Liver (tissue), 7 donors: ENCODE measurements at regions not wholly inside any gene's neighbourhood (a gene's known extent, or its start where the extent isn't known, plus 50 kb on each side); places are given as distances from the start of the nearest gene placed in this dataset.

Source experiments
- DNase-seq: peaks from one replicate; pipeline ENCODE4 v3.0.0-alpha.2; 2017; ENCODE audit warnings: low spot score
- H3K27ac ChIP-seq, 2 donors: one replicate each; pipeline ENCODE4 v1.7.0; 2013; ENCODE audit warnings: inconsistent platforms in 2 of 2, low read length in 2 of 2, control low read depth in 1 of 2, low read depth in 1 of 2, mild to moderate bottlenecking in 1 of 2
- H3K27me3 ChIP-seq, 4 donors: one replicate each; pipeline versions ENCODE4 v1.6.1 to v1.7.0; 2013; ENCODE audit warnings: low read length in 3 of 4, inconsistent platforms in 1 of 4, mild to moderate bottlenecking in 1 of 4, moderate library complexity in 1 of 4; ENCODE audit not compliant: control insufficient read depth in 4 of 4, insufficient read depth in 4 of 4
- H3K36me3 ChIP-seq, 4 donors: one replicate each; pipeline versions ENCODE4 v1.6.1 to v1.7.0; 2013; ENCODE audit warnings: low read length in 3 of 4, mild to moderate bottlenecking in 3 of 4, low read depth in 1 of 4, moderate library complexity in 1 of 4; ENCODE audit not compliant: control insufficient read depth in 4 of 4, insufficient read depth in 3 of 4
- H3K4me1 ChIP-seq, 4 donors: one replicate each; pipeline versions ENCODE4 v1.6.1 to v1.7.0; 2013; ENCODE audit warnings: low read length in 3 of 4, mild to moderate bottlenecking in 3 of 4, moderate library complexity in 1 of 4; ENCODE audit not compliant: control insufficient read depth in 4 of 4, insufficient read depth in 4 of 4
- H3K4me3 ChIP-seq, 3 donors: one replicate each; pipeline versions ENCODE4 v1.6.1 to v1.7.0; 2013; ENCODE audit warnings: low read length in 3 of 3, control low read depth in 1 of 3, low read depth in 1 of 3, mild to moderate bottlenecking in 1 of 3
- H3K9ac ChIP-seq, 2 donors: one replicate each; pipeline ENCODE4 v1.7.0; 2013; ENCODE audit warnings: low read length in 2 of 2, mild to moderate bottlenecking in 2 of 2, moderate library complexity in 2 of 2, control low read depth in 1 of 2, low read depth in 1 of 2
- H3K9me3 ChIP-seq, 4 donors: one replicate each; pipeline versions ENCODE4 v1.6.1 to v1.7.0; 2013; ENCODE audit warnings: low read length in 3 of 4; ENCODE audit not compliant: control insufficient read depth in 4 of 4
- EGR1 ChIP-seq, 2 donors: IDR thresholded peaks; 2 replicates each; pipeline ENCODE4 v1.6.1; 2016 to 2018; ENCODE audit warnings: antibody characterized with exemption in 2 of 2, low read depth in 2 of 2
- FOXA1 ChIP-seq: IDR thresholded peaks from 2 replicates; pipeline ENCODE4 v1.6.1; 2016; ENCODE audit warnings: antibody characterized with exemption
- FOXA2 ChIP-seq: IDR thresholded peaks from 2 replicates; pipeline ENCODE4 v1.6.1; 2016; ENCODE audit warnings: antibody characterized with exemption
- GABPA ChIP-seq, 2 donors: IDR thresholded peaks in 1 of 2; conservative IDR thresholded peaks in 1 of 2; 2 replicates each; pipeline ENCODE4 v1.6.1; 2016; ENCODE audit warnings: antibody characterized with exemption in 2 of 2, mild to moderate bottlenecking in 1 of 2, moderate library complexity in 1 of 2
- HNF4A ChIP-seq, 2 donors: conservative IDR thresholded peaks; 2 replicates each; pipeline ENCODE4 v1.6.1; 2016; ENCODE audit warnings: antibody characterized with exemption in 2 of 2, mild to moderate bottlenecking in 2 of 2
- HNF4G ChIP-seq: IDR thresholded peaks from 2 replicates; pipeline ENCODE4 v1.6.1; 2016; ENCODE audit warnings: antibody characterized with exemption
- JUND ChIP-seq, 2 donors: IDR thresholded peaks; 2 replicates each; pipeline ENCODE4 v1.6.1; 2016; ENCODE audit warnings: antibody characterized with exemption in 2 of 2
- NR2F2 ChIP-seq: IDR thresholded peaks from 2 replicates; pipeline ENCODE4 v1.6.1; 2016; ENCODE audit warnings: antibody characterized with exemption
- RAD21 ChIP-seq, 2 donors: IDR thresholded peaks; 2 replicates each; pipeline ENCODE4 v1.6.1; 2016; ENCODE audit warnings: antibody characterized with exemption in 2 of 2, mild to moderate bottlenecking in 2 of 2
- RXRA ChIP-seq, 2 donors: IDR thresholded peaks; 2 replicates each; pipeline ENCODE4 v1.6.1; 2017 to 2018; ENCODE audit warnings: antibody characterized with exemption in 2 of 2, mild to moderate bottlenecking in 1 of 2
- SP1 ChIP-seq: IDR thresholded peaks from 2 replicates; pipeline ENCODE4 v1.6.1; 2018; ENCODE audit warnings: antibody characterized with exemption, mild to moderate bottlenecking
- TAF1 ChIP-seq: conservative IDR thresholded peaks from 2 replicates; pipeline ENCODE4 v1.6.1; 2016; ENCODE audit warnings: antibody characterized with exemption, mild to moderate bottlenecking
- WGBS: extraction: QIAGEN DNeasy Blood & Tissue Kit; methylation state at CpG from one replicate; pipeline ENCODE4 v1.1.7; 2013; 5-methylcytosine and 5-hydroxymethylcytosine counted together
- TF ChIP-seq, protein P1 (sequence below): IDR thresholded peaks from 2 replicates; pipeline ENCODE4 v1.6.1; 2016; ENCODE audit warnings: antibody characterized with exemption
- TF ChIP-seq, protein P2 (sequence below): IDR thresholded peaks from 2 replicates; pipeline ENCODE4 v1.6.1; 2016; ENCODE audit warnings: antibody characterized with exemption
- TF ChIP-seq, protein P3 (sequence below): IDR thresholded peaks from 2 replicates; pipeline ENCODE4 v1.6.1; 2016; ENCODE audit warnings: antibody characterized with exemption
- TF ChIP-seq, protein P4 (sequence below): IDR thresholded peaks from 2 replicates; pipeline ENCODE4 v1.6.1; 2016; ENCODE audit warnings: antibody characterized with exemption, mild to moderate bottlenecking
- donor health status: healthy.
- donor health status: healthy.
- donor health status: healthy.
- donor health status: healthy.

DNA sequence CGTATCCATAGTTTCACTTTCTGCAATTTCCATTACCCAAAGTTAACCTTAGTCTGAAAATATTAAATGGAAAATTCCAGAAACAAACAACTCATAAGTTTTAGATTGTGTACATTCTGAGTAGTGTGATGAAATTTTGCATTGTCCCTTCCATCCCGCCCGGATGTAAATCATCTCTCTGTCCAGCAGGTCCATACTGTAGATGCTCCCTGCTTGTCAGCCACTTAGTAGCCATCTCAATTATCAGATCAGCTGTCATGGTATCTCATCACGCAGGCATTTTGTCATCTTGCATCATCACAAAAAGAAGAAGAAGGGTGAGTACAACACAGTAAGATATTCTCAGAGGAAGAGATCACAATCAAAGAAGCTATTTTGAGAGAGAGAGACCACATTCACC, 185.0 kb upstream of the STK17B start:
- Histone ChIP-seq H3K9me3 (peaks cover 2 to 12% (median 5%) of the 10 kb centered on the region in 4 donors), H3K36me3 (no peaks in the 10 kb centered on the region), H3K27ac (no peak overlapping the region), H3K4me3 (no peak overlapping the region), H3K4me1 (no peaks in the 10 kb centered on the region), H3K9ac (no peak overlapping the region), H3K27me3 (no peaks in the 10 kb centered on the region)
- 83% methylated on average over 4 of the region's 4 CpGs for WGBS
- TF ChIP-seq GABPA (IDR thresholded peaks at IDR 0.05 in 1 of 2, conservative IDR thresholded peaks at IDR 0.05 in 1 of 2) (no peak), NR2F2 (no peak), RXRA (IDR thresholded peaks at IDR 0.05) (no peak), SP1 (no peak), RAD21 (IDR thresholded peaks at IDR 0.05) (no peak), HNF4G (no peak), JUND (IDR thresholded peaks at IDR 0.05) (no peak), HNF4A (conservative IDR thresholded peaks at IDR 0.05) (no peak), FOXA1 (no peak)
- TF ChIP-seq, protein P1, sequence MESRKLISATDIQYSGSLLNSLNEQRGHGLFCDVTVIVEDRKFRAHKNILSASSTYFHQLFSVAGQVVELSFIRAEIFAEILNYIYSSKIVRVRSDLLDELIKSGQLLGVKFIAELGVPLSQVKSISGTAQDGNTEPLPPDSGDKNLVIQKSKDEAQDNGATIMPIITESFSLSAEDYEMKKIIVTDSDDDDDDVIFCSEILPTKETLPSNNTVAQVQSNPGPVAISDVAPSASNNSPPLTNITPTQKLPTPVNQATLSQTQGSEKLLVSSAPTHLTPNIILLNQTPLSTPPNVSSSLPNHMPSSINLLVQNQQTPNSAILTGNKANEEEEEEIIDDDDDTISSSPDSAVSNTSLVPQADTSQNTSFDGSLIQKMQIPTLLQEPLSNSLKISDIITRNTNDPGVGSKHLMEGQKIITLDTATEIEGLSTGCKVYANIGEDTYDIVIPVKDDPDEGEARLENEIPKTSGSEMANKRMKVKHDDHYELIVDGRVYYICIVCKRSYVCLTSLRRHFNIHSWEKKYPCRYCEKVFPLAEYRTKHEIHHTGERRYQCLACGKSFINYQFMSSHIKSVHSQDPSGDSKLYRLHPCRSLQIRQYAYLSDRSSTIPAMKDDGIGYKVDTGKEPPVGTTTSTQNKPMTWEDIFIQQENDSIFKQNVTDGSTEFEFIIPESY: no peak
- TF ChIP-seq, protein P2, sequence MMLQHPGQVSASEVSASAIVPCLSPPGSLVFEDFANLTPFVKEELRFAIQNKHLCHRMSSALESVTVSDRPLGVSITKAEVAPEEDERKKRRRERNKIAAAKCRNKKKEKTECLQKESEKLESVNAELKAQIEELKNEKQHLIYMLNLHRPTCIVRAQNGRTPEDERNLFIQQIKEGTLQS: no peak
- TF ChIP-seq, protein P3, sequence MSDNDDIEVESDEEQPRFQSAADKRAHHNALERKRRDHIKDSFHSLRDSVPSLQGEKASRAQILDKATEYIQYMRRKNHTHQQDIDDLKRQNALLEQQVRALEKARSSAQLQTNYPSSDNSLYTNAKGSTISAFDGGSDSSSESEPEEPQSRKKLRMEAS: no peak
- no peak for DNase-seq

DNA sequence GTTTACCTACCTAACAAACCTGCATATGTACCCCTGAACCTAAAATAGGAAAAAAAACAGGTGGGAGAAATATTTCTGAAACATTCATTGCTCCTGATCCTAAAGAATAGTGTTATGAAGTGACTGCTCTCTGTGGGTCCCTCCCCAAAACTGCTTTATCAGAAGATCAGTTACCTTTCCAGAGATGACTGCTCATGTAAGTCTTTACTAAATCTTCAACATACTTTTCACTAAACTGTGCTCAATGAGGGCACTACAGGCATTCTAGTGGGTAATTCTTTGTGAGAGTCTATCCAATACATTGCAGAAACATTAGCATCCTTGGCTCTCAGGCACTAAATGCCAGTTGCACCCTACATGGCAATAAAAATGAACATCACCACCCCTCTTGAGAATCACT, 189.3 kb upstream of the STK17B start:
- Histone ChIP-seq H3K4me1 (no peaks in the 10 kb centered on the region), H3K27me3 (no peaks in the 10 kb centered on the region), H3K27ac (no peak overlapping the region), H3K4me3 (peak overlapping the region in 1 of 3 donors; percentile 19), H3K9me3 (no peaks in the 10 kb centered on the region), H3K36me3 (no peaks in the 10 kb centered on the region), H3K9ac (no peak overlapping the region)
- TF ChIP-seq, protein P4, sequence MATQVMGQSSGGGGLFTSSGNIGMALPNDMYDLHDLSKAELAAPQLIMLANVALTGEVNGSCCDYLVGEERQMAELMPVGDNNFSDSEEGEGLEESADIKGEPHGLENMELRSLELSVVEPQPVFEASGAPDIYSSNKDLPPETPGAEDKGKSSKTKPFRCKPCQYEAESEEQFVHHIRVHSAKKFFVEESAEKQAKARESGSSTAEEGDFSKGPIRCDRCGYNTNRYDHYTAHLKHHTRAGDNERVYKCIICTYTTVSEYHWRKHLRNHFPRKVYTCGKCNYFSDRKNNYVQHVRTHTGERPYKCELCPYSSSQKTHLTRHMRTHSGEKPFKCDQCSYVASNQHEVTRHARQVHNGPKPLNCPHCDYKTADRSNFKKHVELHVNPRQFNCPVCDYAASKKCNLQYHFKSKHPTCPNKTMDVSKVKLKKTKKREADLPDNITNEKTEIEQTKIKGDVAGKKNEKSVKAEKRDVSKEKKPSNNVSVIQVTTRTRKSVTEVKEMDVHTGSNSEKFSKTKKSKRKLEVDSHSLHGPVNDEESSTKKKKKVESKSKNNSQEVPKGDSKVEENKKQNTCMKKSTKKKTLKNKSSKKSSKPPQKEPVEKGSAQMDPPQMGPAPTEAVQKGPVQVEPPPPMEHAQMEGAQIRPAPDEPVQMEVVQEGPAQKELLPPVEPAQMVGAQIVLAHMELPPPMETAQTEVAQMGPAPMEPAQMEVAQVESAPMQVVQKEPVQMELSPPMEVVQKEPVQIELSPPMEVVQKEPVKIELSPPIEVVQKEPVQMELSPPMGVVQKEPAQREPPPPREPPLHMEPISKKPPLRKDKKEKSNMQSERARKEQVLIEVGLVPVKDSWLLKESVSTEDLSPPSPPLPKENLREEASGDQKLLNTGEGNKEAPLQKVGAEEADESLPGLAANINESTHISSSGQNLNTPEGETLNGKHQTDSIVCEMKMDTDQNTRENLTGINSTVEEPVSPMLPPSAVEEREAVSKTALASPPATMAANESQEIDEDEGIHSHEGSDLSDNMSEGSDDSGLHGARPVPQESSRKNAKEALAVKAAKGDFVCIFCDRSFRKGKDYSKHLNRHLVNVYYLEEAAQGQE: no peak
- TF ChIP-seq, protein P2: no peak
- TF ChIP-seq RXRA (IDR thresholded peaks at IDR 0.05): no peak
- TF ChIP-seq HNF4G: no peak
- TF ChIP-seq NR2F2: no peak
- no peak for TF ChIP-seq GABPA (IDR thresholded peaks at IDR 0.05 in 1 of 2, conservative IDR thresholded peaks at IDR 0.05 in 1 of 2)
- TF ChIP-seq FOXA1: no peak
- TF ChIP-seq TAF1: no peak
- TF ChIP-seq SP1: no peak
- TF ChIP-seq FOXA2: no peak
- TF ChIP-seq, protein P1: no peak
- no peak for TF ChIP-seq EGR1 (IDR thresholded peaks at IDR 0.05; ENCODE audit: low read depth in 2 of 2)
- TF ChIP-seq HNF4A (conservative IDR thresholded peaks at IDR 0.05): no peak
- no peak for DNase-seq
